ENCODE measurements at regions not wholly inside any gene's neighbourhood (a gene's known extent, or its start where the extent isn't known, plus 50 kb on each side); places are given as distances from the start of the nearest gene placed in this dataset.
A peak's percentile ranks its signal among the peaks of the same experiment; 100 is the strongest.

GRCh38 chr2:19749507-19749836 lies 152.3 kb downstream of the TTC32 start:
- Histone ChIP-seq H3K36me3 (ENCODE audit: insufficient read depth, low read length) (no peaks in the 10 kb centered on the region), H3K4me1 (ENCODE audit: insufficient read depth, low read length) (peaks cover 8% of the 10 kb centered on the region), H3K27ac (ENCODE audit: low read depth, low read length) (no peak overlapping the region), H3K4me2 (ENCODE audit: insufficient read depth, low read length) (no peak overlapping the region), H3K4me3 (ENCODE audit: insufficient read depth, low read length) (no peak overlapping the region), H3K9me3 (ENCODE audit: low read depth, low read length) (no peaks in the 10 kb centered on the region), H2AFZ (ENCODE audit: low read length) (no peak overlapping the region), H3K27me3 (ENCODE audit: insufficient read depth, low read length) (peaks cover 3% of the 10 kb centered on the region), H3K79me2 (ENCODE audit: insufficient read depth, low read length) (no peaks in the 10 kb centered on the region), H4K20me1 (ENCODE audit: insufficient read depth, low read length) (no peaks in the 10 kb centered on the region)
- TF ChIP-seq CTCF (IDR thresholded peaks at IDR 0.05; ENCODE audit: extremely low read depth, low read depth, low read length) = no peak
- DNase-seq (ENCODE audit: insufficient read length, low spot score, missing footprints) = no peak

- Histone ChIP-seq H3K36me3 (ENCODE audit: insufficient read depth, low read length) (no peaks in the 10 kb centered on the region), H3K4me1 (ENCODE audit: insufficient read depth, low read length) (peaks cover 8% of the 10 kb centered on the region), H3K9me3 (ENCODE audit: low read depth, low read length) (no peaks in the 10 kb centered on the region), H3K27me3 (ENCODE audit: insufficient read depth, low read length) (peaks cover 3% of the 10 kb centered on the region), H3K79me2 (ENCODE audit: insufficient read depth, low read length) (no peaks in the 10 kb centered on the region), H3K27ac (ENCODE audit: low read depth, low read length) (no peak overlapping the region), H2AFZ (ENCODE audit: low read length) (no peak overlapping the region), H4K20me1 (ENCODE audit: insufficient read depth, low read length) (no peaks in the 10 kb centered on the region), H3K4me2 (ENCODE audit: insufficient read depth, low read length) (no peak overlapping the region), H3K4me3 (ENCODE audit: insufficient read depth, low read length) (no peak overlapping the region)
- DNase-seq (ENCODE audit: insufficient read length, low spot score, missing footprints) = no peak
- TF ChIP-seq CTCF (IDR thresholded peaks at IDR 0.05; ENCODE audit: extremely low read depth, low read depth, low read length) = no peak
These were observed 152.9 kb downstream of the TTC32 start for GRCh38 chr2:19748711-19749506.

- Histone ChIP-seq H3K79me2 (ENCODE audit: insufficient read depth, low read length) (no peaks in the 10 kb centered on the region), H3K9me3 (ENCODE audit: low read depth, low read length) (no peaks in the 10 kb centered on the region), H3K4me1 (ENCODE audit: insufficient read depth, low read length) (peaks cover 8% of the 10 kb centered on the region), H4K20me1 (ENCODE audit: insufficient read depth, low read length) (no peaks in the 10 kb centered on the region), H3K4me2 (ENCODE audit: insufficient read depth, low read length) (no peak overlapping the region), H3K27ac (ENCODE audit: low read depth, low read length) (no peak overlapping the region), H3K4me3 (ENCODE audit: insufficient read depth, low read length) (no peak overlapping the region), H2AFZ (ENCODE audit: low read length) (no peak overlapping the region), H3K36me3 (ENCODE audit: insufficient read depth, low read length) (no peaks in the 10 kb centered on the region), H3K27me3 (ENCODE audit: insufficient read depth, low read length) (peaks cover 3% of the 10 kb centered on the region)
- no peak for DNase-seq (ENCODE audit: insufficient read length, low spot score, missing footprints)
- no peak for TF ChIP-seq CTCF (IDR thresholded peaks at IDR 0.05; ENCODE audit: extremely low read depth, low read depth, low read length)
These were observed 153.8 kb downstream of the TTC32 start for GRCh38 chr2:19748073-19748375.

- DNase-seq (ENCODE audit: insufficient read length, low spot score, missing footprints) = peak; percentile 88
- Histone ChIP-seq H3K9me3 (ENCODE audit: low read depth, low read length) (no peaks in the 10 kb centered on the region), H3K4me1 (ENCODE audit: insufficient read depth, low read length) (peaks cover 8% of the 10 kb centered on the region), H4K20me1 (ENCODE audit: insufficient read depth, low read length) (no peaks in the 10 kb centered on the region), H3K27me3 (ENCODE audit: insufficient read depth, low read length) (peaks cover 3% of the 10 kb centered on the region), H3K79me2 (ENCODE audit: insufficient read depth, low read length) (no peaks in the 10 kb centered on the region), H3K27ac (ENCODE audit: low read depth, low read length) (no peak overlapping the region), H3K36me3 (ENCODE audit: insufficient read depth, low read length) (no peaks in the 10 kb centered on the region), H2AFZ (ENCODE audit: low read length) (no peak overlapping the region), H3K4me2 (ENCODE audit: insufficient read depth, low read length) (no peak overlapping the region), H3K4me3 (ENCODE audit: insufficient read depth, low read length) (no peak overlapping the region)
- TF ChIP-seq CTCF (IDR thresholded peaks at IDR 0.05; ENCODE audit: extremely low read depth, low read depth, low read length) = no peak
These were observed 154.3 kb downstream of the TTC32 start for GRCh38 chr2:19747310-19748072.
